ENCODE measurements at regions not wholly inside any gene's neighbourhood (a gene's known extent, or its start where the extent isn't known, plus 50 kb on each side); places are given as distances from the start of the nearest gene placed in this dataset.
"Not testable (repeated sequence)": the region's sequence is repeated elsewhere in the genome, so short reads cannot be mapped to it uniquely, and the experiment has no call there.

DNA sequence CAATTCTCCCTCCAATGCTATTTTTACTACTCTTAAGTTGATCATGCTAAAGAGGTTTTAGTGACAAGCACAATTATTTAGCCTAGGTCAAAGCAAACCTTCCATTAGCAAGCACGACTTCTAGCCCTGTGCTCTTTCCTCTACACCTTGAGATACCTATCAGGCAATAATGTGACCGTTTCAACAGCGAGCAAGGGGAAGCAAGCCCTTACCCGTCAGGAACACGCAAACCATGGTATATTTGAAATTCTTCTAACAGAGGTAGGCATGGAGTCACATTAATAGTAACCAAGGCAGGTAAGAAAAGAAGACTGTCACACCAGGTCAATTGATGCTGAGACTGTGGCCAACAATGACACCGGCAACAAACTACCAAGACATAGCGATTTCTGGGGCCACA, 68.9 kb upstream of the VGLL4 start:
- no peak for DNase-seq

DNA sequence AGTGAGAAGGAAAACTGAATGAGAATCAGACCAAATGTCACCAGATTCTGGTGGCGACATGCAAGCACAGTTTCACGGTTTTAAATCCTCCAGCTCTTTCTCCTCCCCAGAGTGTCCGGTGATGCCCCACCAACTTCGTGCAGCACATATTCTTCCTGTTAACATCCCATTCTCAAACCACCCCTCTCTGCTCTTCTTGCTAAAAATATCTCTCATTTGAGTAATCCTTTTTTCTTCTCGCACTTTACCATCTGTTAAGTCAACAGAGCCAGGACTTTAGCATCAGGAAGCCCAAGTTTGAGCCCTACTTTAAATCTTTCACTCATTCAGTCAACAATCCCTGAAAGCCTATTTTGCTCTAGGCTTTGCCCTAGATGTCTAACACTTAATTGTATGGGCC, 68.2 kb upstream of the VGLL4 start:
- DNase-seq = no peak

- no peak for DNase-seq
These were observed 66.1 kb upstream of the VGLL4 start for GRCh38 chr3:11709782-11710181.

- not testable (repeated sequence) for DNase-seq
These were observed 63.4 kb upstream of the VGLL4 start for GRCh38 chr3:11707084-11707483.

DNA sequence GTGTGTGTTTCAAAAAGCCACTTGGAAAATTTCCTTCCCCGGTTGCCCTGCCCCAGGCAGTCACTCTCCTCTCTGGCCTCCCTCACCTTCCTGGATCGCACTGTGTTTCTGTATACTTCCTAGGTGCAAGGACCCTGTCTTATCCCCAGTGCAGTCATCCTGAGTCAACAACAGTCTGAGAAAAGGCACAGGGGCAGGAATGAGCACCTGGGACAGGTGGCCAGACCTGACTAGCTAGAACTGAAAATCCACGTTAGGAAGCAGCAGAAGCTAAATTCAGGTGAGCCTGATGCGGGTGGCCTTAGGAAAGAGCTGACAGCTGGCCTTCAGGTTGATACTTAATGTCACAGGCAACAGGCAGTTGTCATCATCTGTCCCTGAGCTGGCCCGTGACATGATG, 62.9 kb upstream of the VGLL4 start:
- DNase-seq = no peak

DNA sequence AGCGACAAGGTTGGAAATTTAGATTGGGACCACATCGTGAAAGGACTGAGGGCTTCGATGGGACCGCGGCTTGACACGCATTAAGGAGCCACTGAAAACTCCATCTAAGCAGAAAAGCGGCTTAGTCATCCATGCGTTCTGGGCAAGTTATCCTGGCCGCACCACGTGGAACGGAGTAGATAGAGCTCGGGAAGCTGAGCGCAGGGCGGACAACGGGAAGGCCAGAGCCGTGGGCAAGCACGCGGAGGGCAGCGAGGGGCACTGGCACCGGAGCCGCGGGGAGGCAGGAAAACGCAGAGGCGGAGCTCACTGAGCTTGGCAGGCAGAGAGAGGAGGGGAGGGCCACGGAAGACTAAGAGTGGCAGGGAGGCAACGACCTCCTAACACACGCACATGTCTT, 61.3 kb upstream of the VGLL4 start:
- DNase-seq = no peak

DNA sequence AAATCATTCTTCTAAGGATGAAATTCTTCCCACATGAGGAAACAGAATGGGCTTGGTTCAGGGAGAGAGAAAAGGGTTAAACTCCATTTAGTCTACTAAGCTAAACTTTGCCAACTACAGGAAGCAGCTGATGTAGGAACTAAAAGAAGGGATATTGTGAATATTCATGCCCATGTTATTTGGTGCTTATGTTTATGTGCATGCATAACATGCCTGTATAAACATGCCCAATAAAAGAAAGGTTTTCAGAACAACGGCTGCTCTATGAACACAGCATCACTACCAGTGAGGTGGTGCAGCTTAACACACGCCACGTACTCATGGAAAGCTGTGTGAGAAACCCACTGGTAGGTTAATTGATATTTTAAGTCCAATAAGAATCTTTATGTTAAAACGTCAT, 59.4 kb upstream of the VGLL4 start:
- no peak for DNase-seq

DNA sequence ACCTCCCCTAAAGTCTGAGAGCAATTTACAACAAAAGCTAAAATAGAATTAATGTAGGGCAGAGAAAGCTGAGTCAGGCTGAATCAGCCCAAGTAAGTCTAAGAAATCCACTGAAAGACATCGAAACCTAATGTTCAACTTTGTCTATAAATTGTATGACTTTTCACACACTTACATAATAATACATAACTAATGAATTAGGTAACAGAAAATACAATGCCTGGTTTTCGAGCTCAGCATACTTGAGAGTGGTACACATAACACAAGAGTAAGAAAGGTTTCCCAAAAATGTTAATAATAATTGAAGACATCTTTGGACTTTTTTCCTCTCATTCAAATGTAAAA, 55.3 kb upstream of the VGLL4 start:
- no peak for DNase-seq

DNA sequence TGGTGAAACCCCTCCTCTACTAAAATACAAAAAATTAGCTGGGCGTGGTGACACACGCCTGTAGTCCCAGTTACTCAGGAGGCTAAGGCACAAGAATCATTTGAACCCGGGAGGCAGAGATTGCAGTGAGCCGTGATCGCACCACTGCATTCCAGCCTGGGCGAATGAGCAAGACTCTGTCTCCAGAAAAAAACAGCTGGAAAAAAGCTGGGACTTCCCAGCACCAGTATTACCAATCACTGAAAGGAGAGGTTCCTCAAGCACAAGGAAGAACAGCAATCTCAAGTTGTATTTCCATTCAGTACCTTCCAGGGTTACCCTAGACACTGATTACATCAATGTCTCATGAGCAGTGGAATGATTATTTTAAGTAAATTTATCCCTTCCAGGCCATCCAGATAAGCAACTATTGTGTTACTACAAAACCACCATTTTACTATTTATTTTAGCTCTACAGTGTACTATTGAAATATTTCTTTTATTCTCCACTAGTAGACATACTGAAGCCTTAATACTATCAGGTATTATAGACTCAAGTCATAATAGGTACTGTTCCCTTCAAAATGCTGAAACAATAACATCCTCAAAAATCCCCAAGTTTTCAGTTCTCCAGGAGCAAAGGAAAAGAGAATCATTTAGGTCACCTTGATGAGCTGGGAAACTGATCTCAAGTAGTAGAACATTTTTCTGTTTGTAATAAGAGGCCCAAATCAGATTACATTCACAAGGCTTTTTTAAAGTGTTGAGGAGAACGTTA, 54.8 kb upstream of the VGLL4 start:
- no peak for DNase-seq

DNA sequence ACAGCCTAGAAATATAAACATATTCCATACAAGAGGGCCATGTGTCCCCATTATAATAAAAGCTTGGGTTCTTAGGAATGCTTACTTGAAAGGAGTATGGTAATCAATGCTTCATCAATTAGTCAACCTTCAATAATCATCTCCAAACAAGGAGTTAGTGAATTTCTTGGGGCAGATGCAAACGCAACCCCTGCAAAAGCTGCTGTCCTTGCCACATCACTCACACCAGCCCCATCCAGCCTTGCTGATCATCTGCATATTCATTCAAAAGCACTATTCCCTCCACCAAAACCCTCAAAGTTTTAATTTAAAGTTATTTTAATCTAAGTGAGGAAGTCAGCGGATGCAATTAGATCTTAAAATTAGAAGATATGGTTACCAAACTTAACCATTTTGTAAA, 54.0 kb upstream of the VGLL4 start:
- DNase-seq = no peak

DNA sequence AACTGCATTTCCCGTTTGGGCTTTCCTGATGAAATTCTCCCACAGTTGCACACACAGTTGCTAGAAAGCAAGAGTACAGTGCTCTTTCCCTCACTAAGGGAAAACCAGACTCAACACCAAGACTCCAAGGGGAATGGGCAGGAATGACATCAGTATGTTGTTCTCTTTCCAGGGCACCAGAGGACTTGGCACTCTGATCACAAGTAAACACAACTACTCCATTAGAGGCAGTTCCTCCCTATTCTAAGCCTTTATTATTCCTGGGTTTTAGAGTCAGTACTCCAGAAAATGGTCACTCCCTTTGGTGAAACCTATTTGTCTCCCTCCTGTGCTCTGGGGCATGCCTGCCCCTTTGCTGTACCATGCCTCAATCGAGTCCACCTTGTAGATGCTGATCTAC, 52.3 kb upstream of the VGLL4 start:
- DNase-seq = no peak
